ENCODE measurements at regions not wholly inside any gene's neighbourhood (a gene's known extent, or its start where the extent isn't known, plus 50 kb on each side); places are given as distances from the start of the nearest gene placed in this dataset.

DNA sequence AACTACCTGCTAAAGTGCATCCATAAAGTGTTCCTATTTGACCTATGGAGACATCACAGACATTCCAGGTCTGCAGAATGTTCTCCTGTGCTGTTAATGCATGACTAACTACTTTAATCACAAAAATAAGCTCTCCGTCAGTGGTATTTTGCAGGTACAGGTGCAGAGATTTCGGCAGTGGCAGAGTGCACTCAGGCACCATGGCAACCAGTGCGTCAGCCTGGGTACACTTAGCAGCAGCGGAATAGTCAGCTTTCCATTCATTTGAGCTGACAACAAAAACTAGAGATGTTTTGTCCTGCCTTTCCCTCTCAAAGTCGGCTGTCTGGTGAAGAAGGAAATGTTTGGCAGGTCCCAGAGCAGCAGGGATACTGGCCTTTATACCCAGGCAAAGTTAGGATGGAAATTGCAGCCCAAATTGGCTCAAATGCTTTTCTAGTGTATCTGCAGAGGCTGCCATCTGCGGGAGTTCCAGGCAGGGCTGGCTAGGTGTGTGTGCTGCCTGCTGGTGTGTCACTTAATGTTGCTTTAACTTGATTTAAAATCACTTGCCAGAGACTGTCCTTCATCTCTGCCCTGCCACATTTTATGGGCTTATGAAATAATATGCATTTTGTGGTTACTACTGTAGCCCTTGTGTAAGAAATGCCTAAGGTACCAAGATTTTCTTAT, 195.8 kb downstream of the RAP2A start:
- Histone ChIP-seq H2BK120ac (ENCODE audit: insufficient read depth, low read length, poor library complexity) (no peak overlapping the region), H3K4me2 (ENCODE audit: low read length) (no peak overlapping the region), H3K4ac (ENCODE audit: low read depth, low read length) (no peak overlapping the region), H3K36me3 (ENCODE audit: control insufficient read depth in 1 of 2, insufficient read depth in 2 of 2, low read length in 2 of 2) (no peaks in the 10 kb centered on the region), H2BK12ac (ENCODE audit: low read length) (no peak overlapping the region), H3K27me3 (ENCODE audit: insufficient read depth, low read length) (no peaks in the 10 kb centered on the region), H4K8ac (ENCODE audit: low read depth, low read length) (no peak overlapping the region), H3K79me1 (ENCODE audit: low read length) (no peaks in the 10 kb centered on the region), H3K4me3 (ENCODE audit: low read depth, low read length) (no peak overlapping the region), H3K9me3 (ENCODE audit: insufficient read depth, low read depth, low read length) (peaks cover 3% of the 10 kb centered on the region), H3K4me1 (ENCODE audit: control insufficient read depth in 1 of 2, insufficient read depth in 2 of 2, low read length in 2 of 2) (no peaks in the 10 kb centered on the region), H4K12ac (ENCODE audit: low read depth, low read length) (no peak overlapping the region), H3K27ac (ENCODE audit: low read depth, low read length) (no peak overlapping the region), H4K91ac (ENCODE audit: low read depth, low read length) (no peak overlapping the region), H2AFZ (ENCODE audit: insufficient read depth, low read length, poor library complexity) (no peak overlapping the region), H2AK5ac (ENCODE audit: low read length) (no peak overlapping the region), H2BK5ac (ENCODE audit: low read depth, low read length, poor library complexity) (no peak overlapping the region), H3K18ac (ENCODE audit: low read length) (no peak overlapping the region), H3K9ac (ENCODE audit: low read length) (no peak overlapping the region), H3K23ac (ENCODE audit: low read length) (no peak overlapping the region), H3K79me2 (ENCODE audit: control insufficient read depth, insufficient read depth, low read length, poor library complexity) (no peaks in the 10 kb centered on the region), H3K14ac (ENCODE audit: low read length) (no peak overlapping the region)
- DNase-seq: peak in 1 of 2 donors; percentile 25
- no CpG with 5 or more reads among the region's 6 CpGs for WGBS (ENCODE audit: extremely low coverage, insufficient coverage, insufficient read length)

GRCh38 chr13:97630725-97631124, 196.8 kb downstream of the RAP2A start:
- no peak overlapping the region for H2BK12ac ChIP-seq (ENCODE audit: low read length)
- H4K91ac ChIP-seq (ENCODE audit: low read depth, low read length): no peak overlapping the region
- no peaks in the 10 kb centered on the region for H3K27me3 ChIP-seq (ENCODE audit: insufficient read depth, low read length)
- no peak overlapping the region for H2BK120ac ChIP-seq (ENCODE audit: insufficient read depth, low read length, poor library complexity)
- no peak overlapping the region for H2AK5ac ChIP-seq (ENCODE audit: low read length)
- no peak overlapping the region for H3K4me2 ChIP-seq (ENCODE audit: low read length)
- H3K79me2 ChIP-seq (ENCODE audit: control insufficient read depth, insufficient read depth, low read length, poor library complexity): no peaks in the 10 kb centered on the region
- no peak overlapping the region for H2AFZ ChIP-seq (ENCODE audit: insufficient read depth, low read length, poor library complexity)
- no peaks in the 10 kb centered on the region for H3K36me3 ChIP-seq (ENCODE audit: control insufficient read depth in 1 of 2, insufficient read depth in 2 of 2, low read length in 2 of 2)
- H3K23ac ChIP-seq (ENCODE audit: low read length): no peak overlapping the region
- H3K18ac ChIP-seq (ENCODE audit: low read length): no peak overlapping the region
- no peak overlapping the region for H4K12ac ChIP-seq (ENCODE audit: low read depth, low read length)
- H3K9ac ChIP-seq (ENCODE audit: low read length): no peak overlapping the region
- H2BK5ac ChIP-seq (ENCODE audit: low read depth, low read length, poor library complexity): no peak overlapping the region
- no peak overlapping the region for H3K4ac ChIP-seq (ENCODE audit: low read depth, low read length)
- WGBS (ENCODE audit: extremely low coverage, insufficient coverage, insufficient read length): no CpG with 5 or more reads among the region's 4 CpGs
- no peak overlapping the region for H3K14ac ChIP-seq (ENCODE audit: low read length)
- H3K4me3 ChIP-seq (ENCODE audit: low read depth, low read length): no peak overlapping the region
- H3K79me1 ChIP-seq (ENCODE audit: low read length): no peaks in the 10 kb centered on the region
- no peak for DNase-seq
- H3K4me1 ChIP-seq (ENCODE audit: control insufficient read depth in 1 of 2, insufficient read depth in 2 of 2, low read length in 2 of 2): no peaks in the 10 kb centered on the region
- no peak overlapping the region for H4K8ac ChIP-seq (ENCODE audit: low read depth, low read length)
- H3K27ac ChIP-seq (ENCODE audit: low read depth, low read length): no peak overlapping the region
- peaks cover 3% of the 10 kb centered on the region for H3K9me3 ChIP-seq (ENCODE audit: insufficient read depth, low read depth, low read length)

DNA sequence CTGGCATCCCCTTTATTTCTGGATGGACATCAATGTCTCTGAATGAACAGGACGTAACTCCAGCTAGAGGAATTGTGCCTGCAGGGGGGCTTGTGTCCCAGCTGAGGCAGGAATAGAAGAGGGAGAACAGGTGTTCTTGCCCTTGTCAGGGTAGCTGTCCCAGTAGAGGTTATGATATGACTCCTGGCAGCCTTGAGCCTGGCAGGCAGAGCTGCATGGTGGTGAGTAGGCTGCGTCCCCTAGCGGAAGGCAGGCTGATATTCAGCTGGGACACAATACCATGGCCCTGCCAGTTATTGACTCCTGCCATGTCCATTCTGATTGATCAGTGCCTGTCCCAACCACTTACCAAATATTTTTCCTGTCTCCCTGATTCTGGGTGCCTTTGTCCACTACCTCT, 197.2 kb downstream of the RAP2A start:
- no peak overlapping the region for H3K23ac ChIP-seq (ENCODE audit: low read length)
- H2BK12ac ChIP-seq (ENCODE audit: low read length): no peak overlapping the region
- peaks cover 3% of the 10 kb centered on the region for H3K9me3 ChIP-seq (ENCODE audit: insufficient read depth, low read depth, low read length)
- no peak overlapping the region for H4K8ac ChIP-seq (ENCODE audit: low read depth, low read length)
- H3K18ac ChIP-seq (ENCODE audit: low read length): no peak overlapping the region
- no peak overlapping the region for H4K12ac ChIP-seq (ENCODE audit: low read depth, low read length)
- no peak overlapping the region for H3K4ac ChIP-seq (ENCODE audit: low read depth, low read length)
- no peak overlapping the region for H3K4me2 ChIP-seq (ENCODE audit: low read length)
- DNase-seq: no peak
- H3K79me2 ChIP-seq (ENCODE audit: control insufficient read depth, insufficient read depth, low read length, poor library complexity): no peaks in the 10 kb centered on the region
- no peaks in the 10 kb centered on the region for H3K27me3 ChIP-seq (ENCODE audit: insufficient read depth, low read length)
- no peak overlapping the region for H2AK5ac ChIP-seq (ENCODE audit: low read length)
- H3K9ac ChIP-seq (ENCODE audit: low read length): no peak overlapping the region
- H4K91ac ChIP-seq (ENCODE audit: low read depth, low read length): no peak overlapping the region
- H3K36me3 ChIP-seq (ENCODE audit: control insufficient read depth in 1 of 2, insufficient read depth in 2 of 2, low read length in 2 of 2): no peaks in the 10 kb centered on the region
- WGBS (ENCODE audit: extremely low coverage, insufficient coverage, insufficient read length): no CpG with 5 or more reads among the region's 3 CpGs
- H2BK5ac ChIP-seq (ENCODE audit: low read depth, low read length, poor library complexity): no peak overlapping the region
- H3K79me1 ChIP-seq (ENCODE audit: low read length): no peaks in the 10 kb centered on the region
- H2AFZ ChIP-seq (ENCODE audit: insufficient read depth, low read length, poor library complexity): no peak overlapping the region
- H3K4me1 ChIP-seq (ENCODE audit: control insufficient read depth in 1 of 2, insufficient read depth in 2 of 2, low read length in 2 of 2): no peaks in the 10 kb centered on the region
- peak overlapping the region; percentile 11 for H3K4me3 ChIP-seq (ENCODE audit: low read depth, low read length)
- no peak overlapping the region for H3K14ac ChIP-seq (ENCODE audit: low read length)
- H3K27ac ChIP-seq (ENCODE audit: low read depth, low read length): no peak overlapping the region
- no peak overlapping the region for H2BK120ac ChIP-seq (ENCODE audit: insufficient read depth, low read length, poor library complexity)

DNA sequence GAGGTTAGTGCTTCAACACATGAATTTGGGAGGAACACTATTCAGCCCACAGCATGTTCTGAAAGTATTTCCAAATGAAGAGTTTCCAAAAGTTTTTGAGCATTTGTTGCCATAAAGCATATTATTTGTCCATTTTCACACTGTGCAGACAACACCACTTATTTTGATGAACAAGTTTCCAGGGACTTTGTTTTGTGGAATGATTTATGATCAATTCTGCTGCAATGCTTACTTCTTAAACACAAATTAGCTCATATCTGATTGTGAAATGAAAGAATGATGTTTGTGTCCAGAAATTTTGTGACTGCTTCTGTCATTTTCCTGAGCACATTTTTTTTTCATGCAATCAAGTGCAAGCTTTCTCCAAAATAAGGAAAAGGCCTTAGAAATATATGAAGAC, 205.3 kb downstream of the RAP2A start:
- Histone ChIP-seq H3K4me3 (ENCODE audit: low read depth, low read length) (no peak overlapping the region), H3K4me2 (ENCODE audit: low read length) (no peak overlapping the region), H4K91ac (ENCODE audit: low read depth, low read length) (no peak overlapping the region), H3K23ac (ENCODE audit: low read length) (no peak overlapping the region), H3K9me3 (ENCODE audit: insufficient read depth, low read depth, low read length) (no peaks in the 10 kb centered on the region), H3K18ac (ENCODE audit: low read length) (no peak overlapping the region), H3K27ac (ENCODE audit: low read depth, low read length) (no peak overlapping the region), H2BK12ac (ENCODE audit: low read length) (no peak overlapping the region), H4K8ac (ENCODE audit: low read depth, low read length) (no peak overlapping the region), H2AFZ (ENCODE audit: insufficient read depth, low read length, poor library complexity) (no peak overlapping the region), H3K4ac (ENCODE audit: low read depth, low read length) (no peak overlapping the region), H2BK5ac (ENCODE audit: low read depth, low read length, poor library complexity) (no peak overlapping the region), H3K9ac (ENCODE audit: low read length) (no peak overlapping the region), H4K12ac (ENCODE audit: low read depth, low read length) (no peak overlapping the region), H3K14ac (ENCODE audit: low read length) (no peak overlapping the region), H3K4me1 (ENCODE audit: control insufficient read depth in 1 of 2, insufficient read depth in 2 of 2, low read length in 2 of 2) (no peaks in the 10 kb centered on the region), H3K79me1 (ENCODE audit: low read length) (no peaks in the 10 kb centered on the region), H3K36me3 (ENCODE audit: control insufficient read depth in 1 of 2, insufficient read depth in 2 of 2, low read length in 2 of 2) (no peaks in the 10 kb centered on the region), H2AK5ac (ENCODE audit: low read length) (no peak overlapping the region), H3K27me3 (ENCODE audit: insufficient read depth, low read length) (no peaks in the 10 kb centered on the region), H2BK120ac (ENCODE audit: insufficient read depth, low read length, poor library complexity) (no peak overlapping the region), H3K79me2 (ENCODE audit: control insufficient read depth, insufficient read depth, low read length, poor library complexity) (no peaks in the 10 kb centered on the region)
- DNase-seq: no peak
